Right atrium auricular region (tissue), 2 donors: ENCODE measurements at regions not wholly inside any gene's neighbourhood (a gene's known extent, or its start where the extent isn't known, plus 50 kb on each side); places are given as distances from the start of the nearest gene placed in this dataset.

Experiments used
- DNase-seq: peaks from one replicate; pipeline ENCODE4 v3.0.0-alpha.2; 2019; ENCODE audit warnings: low spot score
- H3K27ac ChIP-seq, 2 donors: fragments of 200-600 bp; sonication (generic); 1 replicate in 1 of 2; 2 replicates in 1 of 2; pipeline ENCODE4 v1.5.1; 2016 to 2019
- H3K27me3 ChIP-seq, 2 donors: fragments of 200-600 bp; sonication (generic); one replicate each; pipeline versions ENCODE4 v1.5.1 to v1.6.0; 2017 to 2019
- H3K36me3 ChIP-seq: fragments of 200-600 bp; sonication (generic); one replicate; pipeline ENCODE4 v1.5.1; 2016
- H3K4me1 ChIP-seq, 2 donors: fragments of 200-600 bp; sonication (generic); one replicate each; pipeline versions ENCODE4 v1.5.1 to v1.6.0; 2017 to 2019
- H3K4me3 ChIP-seq, 2 donors: fragments of 200-600 bp; sonication (generic); 1 replicate in 1 of 2; 2 replicates in 1 of 2; pipeline ENCODE4 v1.5.1; 2017 to 2019; ENCODE audit warnings: mild to moderate bottlenecking in 1 of 2, moderate library complexity in 1 of 2
- H3K9me3 ChIP-seq, 2 donors: fragments of 200-600 bp; sonication (generic); one replicate each; pipeline ENCODE4 v1.5.1; 2019
- TF ChIP-seq, protein P1 (sequence below), 2 donors: fragments of 200-600 bp; sonication (generic); IDR thresholded peaks; one replicate each; pipeline ENCODE4 v1.5.1; 2019; ENCODE audit warnings: antibody characterized with exemption in 2 of 2

DNA sequence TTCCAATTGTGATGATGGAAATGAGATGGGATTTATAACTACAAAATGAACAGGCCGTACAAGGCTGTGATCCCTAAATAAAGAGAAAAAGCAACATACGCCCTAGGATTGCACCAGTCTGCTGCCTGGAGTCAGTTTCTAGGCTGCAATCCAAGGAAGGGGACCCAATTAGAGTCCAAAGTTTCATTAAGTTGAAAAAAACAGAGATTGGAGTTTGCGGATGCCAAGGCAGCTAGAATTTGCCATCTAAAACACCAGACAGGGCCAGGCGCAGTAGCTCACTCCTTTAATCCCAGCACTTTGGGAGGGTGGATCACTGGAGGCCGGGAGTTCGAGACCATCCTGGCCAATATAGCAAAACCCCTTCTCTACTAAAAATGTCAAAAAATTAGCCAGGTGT, 661.0 kb downstream of the RPS29 start:
- no peaks in the 10 kb centered on the region for H3K4me1 ChIP-seq
- DNase-seq = no peak
- no peak overlapping the region for H3K4me3 ChIP-seq
- H3K36me3 ChIP-seq = no peaks in the 10 kb centered on the region
- no peak overlapping the region for H3K27ac ChIP-seq
- TF ChIP-seq, protein P1, sequence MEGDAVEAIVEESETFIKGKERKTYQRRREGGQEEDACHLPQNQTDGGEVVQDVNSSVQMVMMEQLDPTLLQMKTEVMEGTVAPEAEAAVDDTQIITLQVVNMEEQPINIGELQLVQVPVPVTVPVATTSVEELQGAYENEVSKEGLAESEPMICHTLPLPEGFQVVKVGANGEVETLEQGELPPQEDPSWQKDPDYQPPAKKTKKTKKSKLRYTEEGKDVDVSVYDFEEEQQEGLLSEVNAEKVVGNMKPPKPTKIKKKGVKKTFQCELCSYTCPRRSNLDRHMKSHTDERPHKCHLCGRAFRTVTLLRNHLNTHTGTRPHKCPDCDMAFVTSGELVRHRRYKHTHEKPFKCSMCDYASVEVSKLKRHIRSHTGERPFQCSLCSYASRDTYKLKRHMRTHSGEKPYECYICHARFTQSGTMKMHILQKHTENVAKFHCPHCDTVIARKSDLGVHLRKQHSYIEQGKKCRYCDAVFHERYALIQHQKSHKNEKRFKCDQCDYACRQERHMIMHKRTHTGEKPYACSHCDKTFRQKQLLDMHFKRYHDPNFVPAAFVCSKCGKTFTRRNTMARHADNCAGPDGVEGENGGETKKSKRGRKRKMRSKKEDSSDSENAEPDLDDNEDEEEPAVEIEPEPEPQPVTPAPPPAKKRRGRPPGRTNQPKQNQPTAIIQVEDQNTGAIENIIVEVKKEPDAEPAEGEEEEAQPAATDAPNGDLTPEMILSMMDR (IDR thresholded peaks at IDR 0.05) = no peak
- no peaks in the 10 kb centered on the region for H3K27me3 ChIP-seq
- H3K9me3 ChIP-seq = no peaks in the 10 kb centered on the region

DNA sequence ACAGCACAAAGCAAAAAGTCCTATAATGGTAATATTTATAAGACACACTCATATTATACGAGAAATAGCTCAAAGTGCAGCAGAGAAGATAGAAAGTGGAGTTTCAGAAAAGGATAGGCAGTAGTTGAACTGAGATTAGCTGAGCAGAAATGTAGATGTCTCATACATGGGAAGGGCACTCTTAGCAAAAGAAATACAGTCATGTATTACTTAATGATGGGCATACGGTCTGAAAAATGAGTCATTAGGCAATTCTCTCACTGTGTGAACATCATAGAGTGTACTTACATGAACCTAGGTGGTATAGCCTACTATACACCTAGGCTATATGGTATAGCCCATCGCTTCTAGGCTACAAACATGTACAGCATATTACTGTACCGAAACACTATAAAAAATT, 671.3 kb downstream of the RPS29 start:
- Histone ChIP-seq H3K27me3 (no peaks in the 10 kb centered on the region), H3K9me3 (no peaks in the 10 kb centered on the region), H3K27ac (no peak overlapping the region), H3K36me3 (no peaks in the 10 kb centered on the region), H3K4me1 (no peaks in the 10 kb centered on the region), H3K4me3 (no peak overlapping the region)
- no peak for DNase-seq
- TF ChIP-seq, protein P1 (IDR thresholded peaks at IDR 0.05) = no peak

DNA sequence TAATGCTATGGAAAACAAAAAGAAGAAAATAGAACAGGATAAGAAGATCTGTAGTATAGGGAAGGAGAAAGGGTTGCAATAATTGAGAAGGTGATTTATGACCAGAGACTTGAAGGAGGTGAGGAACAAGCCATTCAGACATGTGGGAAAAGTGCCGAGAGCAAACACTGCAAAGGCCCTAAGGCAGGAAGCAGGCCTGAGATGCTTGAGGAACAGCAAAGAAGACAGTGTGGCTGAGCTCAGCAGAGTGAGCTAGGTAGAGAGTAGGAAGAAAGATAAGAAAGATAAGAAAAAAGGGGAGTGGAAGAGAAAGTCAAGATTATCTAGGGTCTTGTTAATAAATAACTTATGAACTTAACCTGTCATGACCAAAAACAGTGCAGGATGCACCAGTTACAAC, 671.8 kb downstream of the RPS29 start:
- TF ChIP-seq, protein P1 (IDR thresholded peaks at IDR 0.05) = no peak

DNA sequence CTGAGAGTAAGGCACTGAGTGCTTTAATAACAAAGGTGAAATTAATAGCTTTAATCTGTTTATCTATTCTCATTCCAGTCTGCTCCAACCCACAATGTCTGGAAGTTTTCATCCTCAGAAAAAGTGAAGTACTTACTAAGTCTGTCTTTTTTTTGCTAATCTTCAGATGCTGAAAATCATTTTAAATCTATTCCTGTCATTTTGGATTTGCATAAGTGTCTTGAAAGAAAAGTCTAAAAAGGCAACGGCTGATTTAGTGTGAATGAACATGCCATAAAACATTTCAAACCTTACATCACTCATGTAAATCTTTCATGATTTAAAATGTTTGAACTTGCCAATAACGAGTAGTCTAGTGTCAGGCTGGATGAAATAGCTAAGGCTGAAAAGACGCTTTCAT, 685.6 kb downstream of the RPS29 start:
- H3K36me3 ChIP-seq = no peaks in the 10 kb centered on the region
- H3K4me1 ChIP-seq = no peaks in the 10 kb centered on the region
- H3K27me3 ChIP-seq = no peaks in the 10 kb centered on the region
- DNase-seq = no peak
- no peaks in the 10 kb centered on the region for H3K9me3 ChIP-seq
- TF ChIP-seq, protein P1 (IDR thresholded peaks at IDR 0.05) = no peak
- no peak overlapping the region for H3K27ac ChIP-seq
- no peak overlapping the region for H3K4me3 ChIP-seq

More for the DNA sequence above, 671.8 kb downstream of the RPS29 start:
- H3K27ac ChIP-seq = no peak overlapping the region
- H3K36me3 ChIP-seq = no peaks in the 10 kb centered on the region
- no peak for DNase-seq
- no peak overlapping the region for H3K4me3 ChIP-seq
- H3K9me3 ChIP-seq = no peaks in the 10 kb centered on the region
- H3K27me3 ChIP-seq = no peaks in the 10 kb centered on the region
- H3K4me1 ChIP-seq = no peaks in the 10 kb centered on the region

DNA sequence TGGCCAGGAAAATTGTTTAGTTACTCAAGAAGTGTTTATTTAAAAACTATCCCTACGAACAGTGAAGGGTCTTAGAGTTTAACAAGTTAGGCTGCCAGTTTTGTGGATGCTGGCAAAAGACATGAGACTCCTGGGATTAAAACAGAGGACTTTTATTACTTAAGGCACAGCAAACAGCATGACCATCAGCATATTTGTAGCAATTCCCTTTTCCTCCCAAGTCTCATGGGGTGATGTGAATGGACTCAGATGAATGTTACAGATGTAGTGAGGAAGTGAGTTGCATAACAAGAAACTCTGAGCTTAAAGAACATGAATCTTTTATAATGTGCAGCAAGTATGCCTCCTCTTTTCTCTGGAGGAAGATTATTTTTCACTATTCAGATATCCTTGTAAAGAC, 695.8 kb downstream of the RPS29 start:
- H3K9me3 ChIP-seq = no peaks in the 10 kb centered on the region
- TF ChIP-seq, protein P1 (IDR thresholded peaks at IDR 0.05) = no peak
- no peaks in the 10 kb centered on the region for H3K4me1 ChIP-seq
- DNase-seq = no peak
- no peak overlapping the region for H3K4me3 ChIP-seq
- H3K36me3 ChIP-seq = no peaks in the 10 kb centered on the region
- no peak overlapping the region for H3K27ac ChIP-seq
- H3K27me3 ChIP-seq = no peaks in the 10 kb centered on the region

DNA sequence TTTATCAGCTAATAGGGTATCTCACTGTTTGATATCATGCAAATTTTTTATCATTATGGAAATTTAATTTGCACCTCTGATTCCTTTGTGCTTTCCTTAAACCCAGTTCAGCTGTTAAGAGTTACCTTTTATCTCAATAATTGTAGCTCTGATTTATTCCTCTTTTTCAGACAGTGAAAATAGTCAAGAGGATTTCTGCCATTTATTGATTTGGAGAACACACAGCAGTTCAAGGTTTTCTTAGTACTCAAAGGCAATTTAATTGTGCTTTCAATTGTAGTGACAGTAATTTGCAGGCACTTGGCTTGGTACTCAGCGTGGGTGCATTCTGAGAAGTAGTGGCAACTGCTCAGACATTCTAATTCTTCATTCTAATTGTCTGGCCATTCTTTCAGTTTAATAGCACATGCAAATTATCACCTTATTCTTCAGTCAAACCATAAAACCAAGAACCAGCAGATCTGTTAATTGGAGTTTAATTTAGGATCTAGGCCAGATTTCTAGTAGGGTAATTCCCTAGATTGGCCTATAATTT, 709.3 kb downstream of the RPS29 start:
- DNase-seq = no peak
- TF ChIP-seq, protein P1 (IDR thresholded peaks at IDR 0.05) = no peak
- no peak overlapping the region for H3K27ac ChIP-seq

More for the DNA sequence above, 709.3 kb downstream of the RPS29 start:
- Histone ChIP-seq H3K27me3 (no peaks in the 10 kb centered on the region), H3K4me3 (no peak overlapping the region), H3K36me3 (no peaks in the 10 kb centered on the region), H3K4me1 (no peaks in the 10 kb centered on the region), H3K9me3 (peaks cover 0 to 5% of the 10 kb centered on the region in 2 donors)
